H9 (cell line): ENCODE measurements at regions not wholly inside any gene's neighbourhood (a gene's known extent, or its start where the extent isn't known, plus 50 kb on each side); places are given as distances from the start of the nearest gene placed in this dataset.
A peak's percentile ranks its signal among the peaks of the same experiment; 100 is the strongest.

Source experiments
- DNase-seq: peaks from one replicate; pipeline ENCODE4 v3.0.0-alpha.2; 2017
- H2AFZ ChIP-seq: one replicate; pipeline ENCODE4 v1.6.1; 2013; ENCODE audit warnings: mild to moderate bottlenecking, low read length, control low read depth, moderate library complexity
- H2AK5ac ChIP-seq: 2 replicates; pipeline ENCODE4 v1.6.1; 2013; ENCODE audit warnings: low read length, control low read depth, mixed read lengths; ENCODE audit not compliant: insufficient read length
- H2BK120ac ChIP-seq: one replicate; pipeline ENCODE4 v1.6.1; 2013; ENCODE audit warnings: low read depth, mild to moderate bottlenecking, low read length, control low read depth, inconsistent platforms; ENCODE audit not compliant: poor library complexity, severe bottlenecking
- H2BK12ac ChIP-seq: 2 replicates; pipeline ENCODE4 v1.6.1; 2013; ENCODE audit warnings: low read length, control low read depth, mixed read lengths, low read depth; ENCODE audit not compliant: insufficient read length
- H2BK15ac ChIP-seq: 2 replicates; pipeline ENCODE4 v1.6.1; 2013; ENCODE audit warnings: low read depth, low read length, control low read depth
- H2BK20ac ChIP-seq: one replicate; pipeline ENCODE4 v1.6.1; 2013; ENCODE audit warnings: low read depth, mild to moderate bottlenecking, low read length, control low read depth, inconsistent platforms; ENCODE audit not compliant: poor library complexity, severe bottlenecking
- H2BK5ac ChIP-seq: 2 replicates; pipeline ENCODE4 v1.6.1; 2013; ENCODE audit warnings: low read length, control low read depth, mixed read lengths; ENCODE audit not compliant: insufficient read length
- H3K14ac ChIP-seq: 2 replicates; pipeline ENCODE4 v1.6.1; 2013; ENCODE audit warnings: low read length, control low read depth; ENCODE audit not compliant: insufficient read depth
- H3K18ac ChIP-seq: 2 replicates; pipeline ENCODE4 v1.6.1; 2013; ENCODE audit warnings: low read depth, mild to moderate bottlenecking, mixed read lengths, low read length, control low read depth; ENCODE audit not compliant: insufficient read length
- H3K23ac ChIP-seq: 2 replicates; pipeline ENCODE4 v1.6.1; 2013; ENCODE audit warnings: low read length, control low read depth, mixed read lengths, low read depth; ENCODE audit not compliant: insufficient read length
- H3K23me2 ChIP-seq: 2 replicates; pipeline ENCODE4 v1.6.1; 2013; ENCODE audit warnings: low read depth, mild to moderate bottlenecking, mixed read lengths, low read length, control low read depth; ENCODE audit not compliant: insufficient read length, poor library complexity, severe bottlenecking
- H3K27ac ChIP-seq: 2 replicates; pipeline ENCODE4 v1.5.1; 2013; ENCODE audit warnings: low read length, control low read depth, mixed read lengths, low read depth; ENCODE audit not compliant: insufficient read length
- H3K27me3 ChIP-seq: 2 replicates; pipeline ENCODE4 v1.6.1; 2013; ENCODE audit warnings: low read length, control low read depth, inconsistent platforms; ENCODE audit not compliant: insufficient read depth
- H3K4ac ChIP-seq: 2 replicates; pipeline ENCODE4 v1.6.1; 2013; ENCODE audit warnings: low read depth, mild to moderate bottlenecking, control low read depth, inconsistent platforms, low read length, moderate library complexity
- H3K4me1 ChIP-seq: 2 replicates; pipeline ENCODE4 v1.6.1; 2013; ENCODE audit warnings: low read length, control low read depth, inconsistent platforms; ENCODE audit not compliant: insufficient read depth
- H3K4me2 ChIP-seq: 2 replicates; pipeline ENCODE4 v1.6.1; 2013; ENCODE audit warnings: low read length, control low read depth, mixed read lengths; ENCODE audit not compliant: insufficient read length, insufficient read depth
- H3K56ac ChIP-seq: 2 replicates; pipeline ENCODE4 v1.6.1; 2013; ENCODE audit warnings: low read depth, mild to moderate bottlenecking, mixed read lengths, low read length, control low read depth; ENCODE audit not compliant: insufficient read length
- H3K79me1 ChIP-seq: 2 replicates; pipeline ENCODE4 v1.6.1; 2013; ENCODE audit warnings: low read depth, mild to moderate bottlenecking, moderate library complexity, low read length, control low read depth, inconsistent platforms; ENCODE audit not compliant: insufficient read depth, poor library complexity, severe bottlenecking
- H3K79me2 ChIP-seq: 2 replicates; pipeline ENCODE4 v1.6.1; 2013; ENCODE audit warnings: low read length, control low read depth, inconsistent platforms; ENCODE audit not compliant: insufficient read depth
- H3K9ac ChIP-seq: 2 replicates; pipeline ENCODE4 v1.6.1; 2013; ENCODE audit warnings: low read length, control low read depth, mixed read lengths; ENCODE audit not compliant: insufficient read length; ENCODE audit errors: extremely low read depth
- H3K9me3 ChIP-seq: one replicate; pipeline ENCODE4 v1.6.1; 2013; ENCODE audit warnings: low read depth, low read length, inconsistent platforms; ENCODE audit not compliant: control insufficient read depth
- H3T11ph ChIP-seq: one replicate; pipeline ENCODE4 v1.6.1; 2013; ENCODE audit warnings: mild to moderate bottlenecking, low read length, control low read depth, inconsistent platforms
- H4K20me1 ChIP-seq: one replicate; pipeline ENCODE4 v1.6.1; 2013; ENCODE audit not compliant: control insufficient read depth, insufficient read length, insufficient read depth
- H4K5ac ChIP-seq: 2 replicates; pipeline ENCODE4 v1.6.1; 2013; ENCODE audit warnings: low read depth, mild to moderate bottlenecking, mixed read lengths, low read length, control low read depth; ENCODE audit not compliant: insufficient read length
- H4K8ac ChIP-seq: replicated peaks from 2 replicates; pipeline ENCODE4 v1.6.1; 2013; ENCODE audit warnings: low read length, control low read depth, mixed read lengths, low read depth; ENCODE audit not compliant: insufficient read length
- H4K91ac ChIP-seq: 2 replicates; pipeline ENCODE4 v1.6.1; 2013; ENCODE audit warnings: low read depth, mild to moderate bottlenecking, moderate library complexity, mixed read lengths, low read length, control low read depth; ENCODE audit not compliant: insufficient read length
- H3K27ac Mint-ChIP-seq, 3 experiments: 2 replicates in 2 of 3; 3 replicates in 1 of 3; pipeline ENCODE4 v1.8.0; 2020 to 2021; ENCODE audit warnings: mixed read lengths in 3 of 3, mild to moderate bottlenecking in 1 of 3, moderate library complexity in 1 of 3
- H3K27me3 Mint-ChIP-seq: 2 replicates; pipeline ENCODE4 v1.8.0; 2021; ENCODE audit warnings: low read depth, mild to moderate bottlenecking, moderate library complexity, mixed read lengths
- H3K36me3 Mint-ChIP-seq, 3 experiments: 2 replicates in 2 of 3; 3 replicates in 1 of 3; pipeline ENCODE4 v1.8.0; 2020 to 2021; ENCODE audit warnings: low read depth in 3 of 3, mixed read lengths in 3 of 3; ENCODE audit not compliant: insufficient read depth in 1 of 3
- H3K4me1 Mint-ChIP-seq, 2 experiments: 2 replicates each; pipeline ENCODE4 v1.8.0; 2020; ENCODE audit warnings: mixed read lengths in 2 of 2
- H3K4me3 Mint-ChIP-seq, 2 experiments: 2 replicates in 1 of 2; 3 replicates in 1 of 2; pipeline ENCODE4 v1.8.0; 2020 to 2021; ENCODE audit warnings: mild to moderate bottlenecking in 2 of 2, mixed read lengths in 2 of 2, moderate library complexity in 1 of 2
- H3K9me3 Mint-ChIP-seq, 2 experiments: 2 replicates in 1 of 2; 3 replicates in 1 of 2; pipeline ENCODE4 v1.8.0; 2020; ENCODE audit warnings: mild to moderate bottlenecking in 2 of 2, mixed read lengths in 2 of 2, moderate library complexity in 1 of 2
- WGBS: extraction: QIAGEN DNeasy Blood & Tissue Kit; methylation state at CpG from one replicate; pipeline ENCODE4 v1.1.7; 2013; ENCODE audit warnings: missing lambda C conversion rate, low lambda C conversion rate, mixed read lengths; ENCODE audit not compliant: insufficient read length; ENCODE audit errors: extremely low coverage; 5-methylcytosine and 5-hydroxymethylcytosine counted together
- TF ChIP-seq, protein P1 (sequence below): fragments of 200-600 bp; sonication (generic); conservative IDR thresholded peaks from 3 replicates; pipeline ENCODE4 v1.8.0; 2021; ENCODE audit warnings: antibody characterized with exemption, mild to moderate bottlenecking

DNA sequence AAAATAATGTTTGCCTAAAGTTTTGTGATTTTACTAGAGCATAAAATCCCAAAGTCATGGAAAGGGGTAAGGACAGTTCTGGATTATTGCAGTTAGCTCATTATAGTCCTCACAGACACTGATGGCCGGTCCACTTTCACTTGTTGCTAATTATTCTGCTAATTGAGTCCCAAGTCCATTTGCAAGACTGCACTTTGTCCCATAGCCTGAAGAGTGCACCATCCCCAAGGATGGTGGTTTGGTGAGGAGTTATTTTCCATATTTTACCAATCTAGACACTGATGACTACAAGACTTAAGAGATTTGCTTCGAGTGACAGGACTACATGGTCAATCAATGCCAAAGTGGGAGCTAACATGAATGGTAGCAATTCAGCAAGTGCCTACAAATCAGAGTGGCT is 181.8 kb upstream of the CACNA2D1 start:
- no CpG with 5 or more reads among the region's 2 CpGs for WGBS
- H3K4me1 Mint-ChIP-seq, result no peaks in the 10 kb centered on the region
- H3K14ac ChIP-seq, result no peak overlapping the region

More for the DNA sequence above, 181.8 kb upstream of the CACNA2D1 start:
- Histone ChIP-seq H3K9ac (no peak overlapping the region), H3K4me2 (no peak overlapping the region), H2BK5ac (no peak overlapping the region), H3K23me2 (no peaks in the 10 kb centered on the region), H3K4me1 (no peaks in the 10 kb centered on the region), H3T11ph (no peak overlapping the region), H4K91ac (no peak overlapping the region), H3K23ac (no peak overlapping the region), H4K8ac (no peak overlapping the region), H3K27me3 (no peaks in the 10 kb centered on the region), H2AFZ (no peak overlapping the region), H4K20me1 (no peaks in the 10 kb centered on the region), H3K18ac (no peak overlapping the region), H2AK5ac (no peak overlapping the region), H2BK12ac (no peak overlapping the region), H4K5ac (no peak overlapping the region), H3K79me1 (no peaks in the 10 kb centered on the region), H3K9me3 (no peaks in the 10 kb centered on the region), H3K56ac (no peak overlapping the region), H2BK15ac (no peak overlapping the region), H3K4ac (no peak overlapping the region), H2BK20ac (no peak overlapping the region), H3K79me2 (no peaks in the 10 kb centered on the region), H2BK120ac (no peak overlapping the region), H3K27ac (no peak overlapping the region)
- Mint-ChIP-seq H3K27me3 (no peaks in the 10 kb centered on the region), H3K27ac (no peak overlapping the region), H3K36me3 (no peaks in the 10 kb centered on the region; a peak in 1 of 7 replicates), H3K9me3 (0 out of 5 replicates have a peak, but pooled peaks cover 0 to 2% of the 10 kb centered on the region in 2 experiments), H3K4me3 (no peak overlapping the region)
- no peak for DNase-seq
- TF ChIP-seq, protein P1, sequence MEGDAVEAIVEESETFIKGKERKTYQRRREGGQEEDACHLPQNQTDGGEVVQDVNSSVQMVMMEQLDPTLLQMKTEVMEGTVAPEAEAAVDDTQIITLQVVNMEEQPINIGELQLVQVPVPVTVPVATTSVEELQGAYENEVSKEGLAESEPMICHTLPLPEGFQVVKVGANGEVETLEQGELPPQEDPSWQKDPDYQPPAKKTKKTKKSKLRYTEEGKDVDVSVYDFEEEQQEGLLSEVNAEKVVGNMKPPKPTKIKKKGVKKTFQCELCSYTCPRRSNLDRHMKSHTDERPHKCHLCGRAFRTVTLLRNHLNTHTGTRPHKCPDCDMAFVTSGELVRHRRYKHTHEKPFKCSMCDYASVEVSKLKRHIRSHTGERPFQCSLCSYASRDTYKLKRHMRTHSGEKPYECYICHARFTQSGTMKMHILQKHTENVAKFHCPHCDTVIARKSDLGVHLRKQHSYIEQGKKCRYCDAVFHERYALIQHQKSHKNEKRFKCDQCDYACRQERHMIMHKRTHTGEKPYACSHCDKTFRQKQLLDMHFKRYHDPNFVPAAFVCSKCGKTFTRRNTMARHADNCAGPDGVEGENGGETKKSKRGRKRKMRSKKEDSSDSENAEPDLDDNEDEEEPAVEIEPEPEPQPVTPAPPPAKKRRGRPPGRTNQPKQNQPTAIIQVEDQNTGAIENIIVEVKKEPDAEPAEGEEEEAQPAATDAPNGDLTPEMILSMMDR, result 0 out of 3 replicates have a peak, but pooled peaks have one; percentile 28
